ENCODE measurements at regions not wholly inside any gene's neighbourhood (a gene's known extent, or its start where the extent isn't known, plus 50 kb on each side); places are given as distances from the start of the nearest gene placed in this dataset.
"Not testable (repeated sequence)": the region's sequence is repeated elsewhere in the genome, so short reads cannot be mapped to it uniquely, and the experiment has no call there.

DNA sequence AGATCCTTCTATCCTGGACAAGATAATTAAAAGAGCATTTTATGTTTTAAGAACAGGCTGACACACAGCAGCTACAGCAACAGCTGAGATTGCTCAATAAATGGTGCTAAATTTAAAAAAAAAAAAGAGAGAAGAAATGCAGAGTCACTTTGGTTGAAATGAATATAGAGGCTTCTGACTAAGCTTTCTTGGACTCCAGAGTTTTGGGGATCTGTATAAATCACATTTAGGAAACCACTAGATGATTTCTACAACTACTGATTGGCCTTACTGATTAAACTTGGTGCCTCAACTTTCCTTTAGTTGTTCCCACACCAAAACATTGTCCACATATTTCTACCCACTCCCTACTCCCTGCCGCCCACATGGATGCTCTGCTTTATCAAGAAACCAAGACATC is 132.9 kb upstream of the ZBTB20 start:
- ATAC-seq (no peak), DNase-seq (ENCODE audit: low spot score) (no peak)
- Mint-ChIP-seq H3K36me3 (no peaks in the 10 kb centered on the region), H3K4me1 (ENCODE audit: low read depth in 2 of 2) (no peaks in the 10 kb centered on the region), H3K4me3 (no peak overlapping the region), H3K27ac (no peak overlapping the region), H3K27me3 (peaks cover 7 to 36% of the 10 kb centered on the region in 2 donors), H3K9me3 (peaks cover 2% of the 10 kb centered on the region)

GRCh38 chr3:115280506-115280905 is 133.4 kb upstream of the ZBTB20 start:
- H3K36me3 Mint-ChIP-seq: no peaks in the 10 kb centered on the region
- no peak overlapping the region for H3K4me3 Mint-ChIP-seq
- H3K27me3 Mint-ChIP-seq: peaks cover 7 to 36% of the 10 kb centered on the region in 2 donors
- no peaks in the 10 kb centered on the region for H3K4me1 Mint-ChIP-seq (ENCODE audit: low read depth in 2 of 2)
- no peak overlapping the region for H3K27ac Mint-ChIP-seq
- ATAC-seq (no peak), DNase-seq (ENCODE audit: low spot score) (no peak)
- peaks cover 2% of the 10 kb centered on the region for H3K9me3 Mint-ChIP-seq

DNA sequence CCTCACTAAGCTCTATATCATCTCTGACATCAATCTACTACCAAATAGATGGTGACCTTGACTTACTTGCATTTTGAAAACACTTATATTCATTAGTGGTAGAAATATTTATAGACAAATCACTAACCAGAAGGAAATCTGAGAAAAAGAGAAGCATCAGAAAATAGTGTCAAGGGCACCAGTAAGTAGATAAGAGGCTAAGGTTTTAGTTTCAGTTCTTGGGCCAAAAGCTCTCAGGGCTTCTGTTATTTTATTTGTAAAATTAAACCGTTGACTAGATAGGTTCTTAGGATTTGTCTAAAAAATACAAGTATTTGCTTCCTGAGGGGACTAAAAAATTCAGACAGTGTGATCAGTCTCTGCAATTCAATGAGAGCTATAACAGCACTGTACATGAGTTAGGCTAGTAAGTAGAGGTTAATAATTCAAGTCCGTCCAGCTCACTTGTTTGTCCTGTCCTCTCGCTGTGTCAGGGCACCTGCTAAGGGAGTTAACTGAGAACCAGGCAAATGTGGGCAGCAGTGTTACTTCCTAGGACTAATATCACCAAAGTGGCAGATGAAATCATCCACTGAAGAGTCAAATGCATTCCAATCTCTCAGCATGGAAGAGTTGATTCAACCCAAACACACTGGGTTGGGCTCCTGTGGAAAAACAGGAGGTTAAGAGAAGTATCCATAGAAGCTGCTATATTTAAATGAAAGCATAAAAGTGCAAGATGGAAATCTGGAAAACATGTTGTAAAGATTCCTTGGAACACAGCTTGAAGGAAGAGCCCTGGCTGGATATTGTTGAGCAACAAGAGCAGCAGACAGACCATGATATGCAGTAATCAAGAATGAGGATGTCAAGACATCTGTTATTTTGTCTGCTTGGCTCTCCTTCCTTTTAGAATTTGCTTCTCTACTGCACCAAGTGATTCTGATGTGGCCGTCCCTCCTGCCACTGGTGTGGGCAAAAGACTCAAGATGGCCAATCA is 134.9 kb upstream of the ZBTB20 start:
- ATAC-seq (no peak), DNase-seq (ENCODE audit: low spot score) (no peak)
- Mint-ChIP-seq H3K27me3 (peaks cover 7 to 36% of the 10 kb centered on the region in 2 donors), H3K4me3 (no peak overlapping the region), H3K4me1 (ENCODE audit: low read depth in 2 of 2) (no peaks in the 10 kb centered on the region), H3K9me3 (peaks cover 5% of the 10 kb centered on the region), H3K27ac (no peak overlapping the region), H3K36me3 (no peaks in the 10 kb centered on the region)

DNA sequence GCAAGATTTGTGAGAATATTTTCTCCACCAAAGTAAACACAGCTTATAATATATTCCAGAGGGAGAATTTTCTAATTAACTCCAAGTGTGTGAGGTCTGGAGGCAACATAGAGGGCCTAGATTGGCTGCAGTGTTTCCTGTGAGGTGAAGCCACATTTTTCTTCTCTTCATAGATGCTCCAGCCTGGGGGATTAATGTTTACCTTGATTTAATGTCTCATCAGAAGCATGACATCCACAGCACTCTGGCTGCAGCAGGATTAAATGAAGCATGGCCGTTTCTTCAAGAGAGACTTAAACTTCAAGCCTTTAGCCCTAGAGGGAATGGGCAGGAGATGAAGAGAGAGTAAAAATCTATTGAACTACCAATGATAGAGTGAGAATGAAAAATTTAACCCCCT is 137.9 kb upstream of the ZBTB20 start:
- no peaks in the 10 kb centered on the region for H3K36me3 Mint-ChIP-seq
- H3K4me3 Mint-ChIP-seq: no peak overlapping the region
- peaks cover 3 to 27% of the 10 kb centered on the region in 2 donors for H3K27me3 Mint-ChIP-seq
- no peak for DNase-seq (ENCODE audit: low spot score)
- H3K27ac Mint-ChIP-seq: no peak overlapping the region
- ATAC-seq: no peak
- H3K9me3 Mint-ChIP-seq: peaks cover 2% of the 10 kb centered on the region
- H3K4me1 Mint-ChIP-seq (ENCODE audit: low read depth in 2 of 2): no peaks in the 10 kb centered on the region

DNA sequence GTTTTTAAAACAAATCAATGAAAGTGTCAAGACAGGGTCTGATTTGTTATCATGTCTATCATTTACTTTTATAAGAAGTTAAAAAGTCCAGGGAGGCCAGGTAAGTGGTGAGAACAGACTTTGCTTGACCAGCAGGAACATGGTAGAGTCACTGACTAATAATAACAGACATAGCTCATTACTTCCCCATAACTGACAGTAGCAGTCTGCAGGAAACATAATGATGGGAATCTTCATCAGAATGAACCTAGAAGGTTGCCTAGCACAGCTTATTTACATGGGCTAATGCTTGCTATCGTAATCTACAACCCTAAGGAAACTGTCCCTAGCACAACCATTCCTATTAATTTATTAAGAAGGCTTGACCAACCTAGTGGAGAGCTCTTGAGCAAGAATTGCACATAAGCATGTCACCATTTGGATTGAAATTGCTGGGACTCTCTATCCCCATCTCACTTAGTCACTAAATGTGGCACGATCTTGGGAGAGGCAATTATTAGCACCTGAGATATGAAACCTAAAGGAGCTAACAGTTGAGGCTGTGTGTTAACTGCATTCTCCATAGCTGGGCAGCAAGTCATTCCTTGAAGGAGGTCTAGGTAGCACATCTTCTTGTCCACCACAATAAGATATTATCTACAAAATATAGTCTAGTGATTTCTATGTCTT is 139.6 kb upstream of the ZBTB20 start:
- peaks cover 2% of the 10 kb centered on the region for H3K9me3 Mint-ChIP-seq
- DNase-seq (ENCODE audit: low spot score) (no peak), ATAC-seq (no peak)
- no peaks in the 10 kb centered on the region for H3K4me1 Mint-ChIP-seq (ENCODE audit: low read depth in 2 of 2)
- H3K4me3 Mint-ChIP-seq: no peak overlapping the region
- H3K27me3 Mint-ChIP-seq: peaks cover 0 to 29% of the 10 kb centered on the region in 2 donors
- H3K36me3 Mint-ChIP-seq: no peaks in the 10 kb centered on the region
- H3K27ac Mint-ChIP-seq: no peak overlapping the region

DNA sequence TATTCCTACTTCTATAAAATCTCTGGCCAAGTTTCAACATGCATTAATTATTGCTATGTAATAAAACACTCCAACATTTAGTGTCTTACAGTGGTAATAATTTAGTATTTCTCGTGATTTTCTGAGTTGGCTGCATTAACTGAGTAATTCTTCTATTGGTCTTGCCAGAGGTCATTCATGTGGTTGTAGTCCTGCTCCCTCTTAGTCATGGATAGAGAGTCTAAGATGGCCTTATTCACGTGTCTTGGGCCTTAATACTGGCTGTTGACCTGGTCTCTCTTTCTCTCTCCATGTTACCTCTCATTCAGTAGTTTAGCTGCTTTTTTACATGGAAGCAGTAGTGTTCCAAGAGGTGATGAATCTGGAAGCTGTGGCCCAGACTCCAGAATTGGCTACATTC is 140.1 kb upstream of the ZBTB20 start:
- Mint-ChIP-seq H3K9me3 (peaks cover 2% of the 10 kb centered on the region), H3K36me3 (no peaks in the 10 kb centered on the region), H3K27ac (no peak overlapping the region), H3K27me3 (peaks cover 0 to 24% of the 10 kb centered on the region in 2 donors), H3K4me3 (no peak overlapping the region), H3K4me1 (ENCODE audit: low read depth in 2 of 2) (no peaks in the 10 kb centered on the region)
- DNase-seq (ENCODE audit: low spot score) (no peak), ATAC-seq (no peak)

DNA sequence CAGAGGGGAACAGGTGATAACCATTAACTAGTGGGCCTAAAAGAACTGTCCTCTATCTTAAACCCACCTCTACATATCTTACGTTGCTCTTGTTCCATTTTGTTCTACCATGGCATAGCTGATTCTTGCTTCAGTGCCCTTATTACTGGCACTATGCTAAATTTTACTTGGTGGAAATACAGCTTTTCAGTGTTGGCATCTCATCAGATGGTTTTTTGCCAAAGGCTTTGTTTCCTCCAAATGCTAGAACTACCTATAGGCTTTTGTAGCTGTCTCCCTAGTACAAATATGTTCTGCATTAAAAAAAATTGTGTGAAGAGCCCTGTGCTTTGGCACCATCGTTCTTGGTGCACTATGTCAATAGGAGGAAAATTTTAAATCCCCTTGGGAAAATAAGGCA is 145.0 kb upstream of the ZBTB20 start:
- Mint-ChIP-seq H3K27me3 (peaks cover 0 to 13% of the 10 kb centered on the region in 2 donors), H3K9me3 (no peaks in the 10 kb centered on the region), H3K4me1 (ENCODE audit: low read depth in 2 of 2) (no peaks in the 10 kb centered on the region), H3K27ac (no peak overlapping the region), H3K36me3 (no peaks in the 10 kb centered on the region), H3K4me3 (no peak overlapping the region)
- DNase-seq (ENCODE audit: low spot score) (no peak), ATAC-seq (no peak)

DNA sequence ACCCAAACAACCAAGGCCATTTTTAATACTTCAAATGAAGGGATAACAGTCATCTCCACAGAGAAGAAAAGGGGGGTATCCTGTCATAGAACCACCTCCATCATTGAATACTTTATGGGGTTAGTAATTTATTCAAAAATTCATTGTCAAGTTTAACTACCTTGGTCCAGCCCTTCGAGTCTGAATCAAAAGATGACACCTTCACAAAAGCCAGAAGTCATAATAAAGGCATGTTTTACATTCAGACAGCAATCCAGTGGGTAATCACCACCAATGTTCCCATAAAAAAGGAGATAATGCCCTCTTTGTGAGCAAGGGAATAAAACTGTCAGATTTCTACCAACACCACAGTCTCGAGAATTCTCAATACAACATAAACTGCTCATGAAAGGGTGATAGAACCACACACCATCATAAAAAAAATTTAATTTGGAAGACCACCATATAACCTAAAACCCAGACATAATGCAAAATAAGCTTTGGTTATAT is 145.6 kb upstream of the ZBTB20 start:
- H3K27me3 Mint-ChIP-seq: peaks cover 0 to 13% of the 10 kb centered on the region in 2 donors
- H3K27ac Mint-ChIP-seq: no peak overlapping the region
- H3K36me3 Mint-ChIP-seq: no peaks in the 10 kb centered on the region
- no peak for DNase-seq (ENCODE audit: low spot score)
- H3K9me3 Mint-ChIP-seq: no peaks in the 10 kb centered on the region
- ATAC-seq: no peak
- H3K4me3 Mint-ChIP-seq: no peak overlapping the region
- no peaks in the 10 kb centered on the region for H3K4me1 Mint-ChIP-seq (ENCODE audit: low read depth in 2 of 2)

GRCh38 chr3:115293321-115293720 is 146.2 kb upstream of the ZBTB20 start:
- peaks cover 0 to 13% of the 10 kb centered on the region in 2 donors for H3K27me3 Mint-ChIP-seq
- ATAC-seq (no peak), DNase-seq (ENCODE audit: low spot score) (no peak)
- no peaks in the 10 kb centered on the region for H3K4me1 Mint-ChIP-seq (ENCODE audit: low read depth in 2 of 2)
- no peaks in the 10 kb centered on the region for H3K9me3 Mint-ChIP-seq
- no peak overlapping the region for H3K4me3 Mint-ChIP-seq
- no peak overlapping the region for H3K27ac Mint-ChIP-seq
- no peaks in the 10 kb centered on the region for H3K36me3 Mint-ChIP-seq

- no peaks in the 10 kb centered on the region for H3K36me3 Mint-ChIP-seq
- H3K9me3 Mint-ChIP-seq: peaks cover 3% of the 10 kb centered on the region
- DNase-seq (ENCODE audit: low spot score) (no peak), ATAC-seq (no peak)
- H3K4me1 Mint-ChIP-seq (ENCODE audit: low read depth in 2 of 2): no peaks in the 10 kb centered on the region
- no peak overlapping the region for H3K4me3 Mint-ChIP-seq
- peaks cover 0 to 25% of the 10 kb centered on the region in 2 donors for H3K27me3 Mint-ChIP-seq
- H3K27ac Mint-ChIP-seq: no peak overlapping the region
These were observed 154.3 kb upstream of the ZBTB20 start for GRCh38 chr3:115301364-115301860.

DNA sequence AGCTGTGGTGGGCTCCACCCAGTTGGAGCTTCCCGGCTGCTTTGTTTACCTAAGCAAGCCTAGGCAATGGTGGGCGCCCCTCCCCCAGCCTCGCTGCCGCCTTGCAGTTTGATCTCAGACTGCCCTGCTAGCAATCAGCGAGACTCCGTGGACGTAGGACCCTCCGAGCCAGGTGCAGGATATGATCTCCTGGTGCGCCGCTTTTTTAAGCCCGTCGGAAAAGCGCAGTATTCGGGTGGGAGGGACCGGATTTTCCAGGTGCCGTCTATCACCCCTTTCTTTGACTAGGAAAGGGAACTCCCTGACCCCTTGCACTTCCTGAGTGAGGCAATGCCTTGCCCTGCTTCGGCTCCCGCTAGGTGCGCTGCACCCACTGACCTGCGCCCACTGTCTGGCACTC is 170.9 kb upstream of the ZBTB20 start:
- not testable (repeated sequence) for H3K36me3 Mint-ChIP-seq; H3K27me3 Mint-ChIP-seq; H3K4me3 Mint-ChIP-seq; H3K27ac Mint-ChIP-seq; H3K9me3 Mint-ChIP-seq; ATAC-seq; DNase-seq (ENCODE audit: low spot score); H3K4me1 Mint-ChIP-seq (ENCODE audit: low read depth in 2 of 2)

DNA sequence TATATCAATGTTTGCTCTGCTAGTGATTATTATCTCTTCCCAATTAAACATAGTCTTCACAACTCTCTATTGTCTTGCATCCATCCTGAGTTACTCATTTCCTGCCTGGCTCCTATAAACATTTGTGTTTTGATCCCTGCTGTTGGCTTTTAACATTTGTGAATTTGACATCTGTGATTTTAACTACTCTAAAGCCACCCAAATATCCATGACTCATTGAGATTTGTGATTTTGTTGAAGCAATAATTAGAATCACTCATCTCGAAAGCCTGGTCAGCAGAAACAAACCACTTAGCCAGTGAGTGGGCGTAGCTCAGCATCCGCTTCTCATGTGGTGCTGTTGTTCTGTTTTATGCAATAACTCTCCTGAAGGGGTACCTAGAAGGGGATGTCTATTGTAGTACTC is 174.3 kb upstream of the ZBTB20 start:
- H3K9me3 Mint-ChIP-seq: peaks cover 11% of the 10 kb centered on the region
- peaks cover 2 to 8% of the 10 kb centered on the region in 2 donors for H3K27me3 Mint-ChIP-seq
- no peak overlapping the region for H3K4me3 Mint-ChIP-seq
- ATAC-seq (no peak), DNase-seq (ENCODE audit: low spot score) (no peak)
- peaks cover 7% of the 10 kb centered on the region for H3K36me3 Mint-ChIP-seq
- H3K4me1 Mint-ChIP-seq (ENCODE audit: low read depth in 2 of 2): no peaks in the 10 kb centered on the region
- no peak overlapping the region for H3K27ac Mint-ChIP-seq

GRCh38 chr3:115322901-115323300 is 175.8 kb upstream of the ZBTB20 start:
- Mint-ChIP-seq H3K27ac (no peak overlapping the region), H3K9me3 (peaks cover 11% of the 10 kb centered on the region), H3K4me1 (ENCODE audit: low read depth in 2 of 2) (no peaks in the 10 kb centered on the region), H3K4me3 (no peak overlapping the region), H3K36me3 (peaks cover 7% of the 10 kb centered on the region), H3K27me3 (peaks cover 2 to 8% of the 10 kb centered on the region in 2 donors)
- DNase-seq (ENCODE audit: low spot score): no peak
- ATAC-seq: no peak

DNA sequence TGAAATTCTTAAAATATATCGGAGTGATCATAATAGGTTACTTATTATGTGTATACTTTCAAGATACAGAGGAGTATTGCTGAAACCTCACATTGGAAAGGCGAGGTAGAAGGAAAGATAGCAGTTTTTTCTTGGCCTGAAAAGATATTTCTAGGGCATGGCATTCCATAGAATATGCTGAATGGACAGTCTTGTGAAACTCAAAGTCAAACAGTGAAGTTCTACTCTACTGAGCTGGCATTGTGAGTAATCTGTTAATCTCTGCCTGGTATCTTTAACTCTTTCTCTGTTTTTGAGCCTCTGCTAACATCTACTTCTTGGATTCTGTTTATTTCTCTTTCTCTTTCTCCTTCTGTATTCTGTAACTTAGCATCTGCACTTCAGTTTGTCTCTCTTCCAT is 176.3 kb upstream of the ZBTB20 start:
- no peak overlapping the region for H3K27ac Mint-ChIP-seq
- H3K9me3 Mint-ChIP-seq: peaks cover 11% of the 10 kb centered on the region
- H3K27me3 Mint-ChIP-seq: peaks cover 2 to 8% of the 10 kb centered on the region in 2 donors
- no peak overlapping the region for H3K4me3 Mint-ChIP-seq
- no peaks in the 10 kb centered on the region for H3K4me1 Mint-ChIP-seq (ENCODE audit: low read depth in 2 of 2)
- H3K36me3 Mint-ChIP-seq: peaks cover 7% of the 10 kb centered on the region
- DNase-seq (ENCODE audit: low spot score) (no peak), ATAC-seq (no peak)

Measured in natural killer cell treated with Interleukin-12 subunit alpha and Interleukin-12 subunit beta and Interleukin-15 and Interleukin-18, amount 100 ng/mL, for 72 hours (primary cell).